HepG2 (cell line): ENCODE measurements at regions not wholly inside any gene's neighbourhood (a gene's known extent, or its start where the extent isn't known, plus 50 kb on each side); places are given as distances from the start of the nearest gene placed in this dataset.

Experiments used
- ATAC-seq: fragments of 200-7000 bp; cut with Tn5 transposase; 3 replicates; pipeline ENCODE4 v1.9.1; 2020; ENCODE audit warnings: mild to moderate bottlenecking, moderate library complexity
- BruUV-seq: library from RNA; stranded (reverse); fragments of 400-500 nt; replicated peaks from 2 replicates; lab custom pipeline; 2021; lab: Mats Ljungman, UMichigan
- CTCF ChIA-PET: fragments of 300-600 bp; formaldehyde crosslinking; extraction: SDS; loops from one replicate; lab custom pipeline; 2021; ENCODE audit warnings: low total read pairs, inconsistent platforms, low intra/inter-chr PET ratio; lab: Yijun Ruan, JAX
- POLR2A ChIA-PET: fragments of 350-600 bp; sonication (Branson Sonifier 250); formaldehyde crosslinking; loops from one replicate; lab custom pipeline; 2020; ENCODE audit warnings: antibody characterized with exemption, inconsistent platforms; lab: Yijun Ruan, JAX
- DNase-seq: peaks from one replicate; pipeline ENCODE4 v3.0.0-alpha.2; 2015; ENCODE audit warnings: low spot score
- FAIRE-seq: peaks from 3 replicates; lab custom pipeline; 2011; peaks lifted over from hg19 to GRCh38; lab: Jason Lieb, UNC
- H2AFZ ChIP-seq: one replicate; pipeline ENCODE4 v1.6.1; 2011; ENCODE audit warnings: low read length, inconsistent platforms
- H3K27ac ChIP-seq: fragments of 300-600 bp; 3 replicates; pipeline ENCODE4 v1.8.0; 2011; ENCODE audit warnings: mixed run types, mild to moderate bottlenecking, mixed read lengths, low read length, inconsistent platforms; ENCODE audit not compliant: insufficient read depth; ENCODE audit errors: extremely low read length
- H3K27me3 ChIP-seq, 2 experiments: fragments of 200-600 bp in 1 of 2; 2 replicates in 1 of 2; 3 replicates in 1 of 2; pipeline versions ENCODE4 v1.6.0 to v1.8.0; 2011; ENCODE audit warnings: low read length in 2 of 2, mild to moderate bottlenecking in 2 of 2, moderate library complexity in 2 of 2, inconsistent platforms in 1 of 2; ENCODE audit not compliant: insufficient read depth in 2 of 2, control insufficient read depth in 1 of 2
- H3K36me3 ChIP-seq, 2 experiments: fragments of 200-600 bp in 1 of 2; replicated peaks in 1 of 2; 2 replicates in 1 of 2; 3 replicates in 1 of 2; pipeline versions ENCODE4 v1.5.1 to v1.8.0; 2011; ENCODE audit warnings: low read length in 2 of 2, inconsistent platforms in 1 of 2; ENCODE audit not compliant: insufficient read depth in 2 of 2, control insufficient read depth in 1 of 2
- H3K4me1 ChIP-seq: 2 replicates; pipeline ENCODE4 v1.5.1; 2012; ENCODE audit warnings: low read length, inconsistent platforms; ENCODE audit not compliant: insufficient read depth
- H3K4me2 ChIP-seq: 2 replicates; pipeline ENCODE4 v1.6.0; 2011; ENCODE audit warnings: low read depth, low read length, inconsistent platforms
- H3K4me3 ChIP-seq, 3 experiments: fragments of 200-600 bp in 1 of 3; sonication (generic), shearing (Covaris generic) in 1 of 3; replicated peaks in 1 of 3; 2 replicates each; pipeline ENCODE4 v1.5.1; 2011 to 2016; ENCODE audit warnings: low read length in 3 of 3, inconsistent platforms in 2 of 3, low read depth in 2 of 3, mild to moderate bottlenecking in 2 of 3, control low read depth in 1 of 3, mixed read lengths in 1 of 3; ENCODE audit not compliant: insufficient read depth in 1 of 3
- H3K79me2 ChIP-seq: one replicate; pipeline ENCODE4 v1.6.1; 2011; ENCODE audit warnings: low read length, inconsistent platforms; ENCODE audit not compliant: insufficient read depth
- H3K9ac ChIP-seq: 2 replicates; pipeline ENCODE4 v1.6.0; 2011; ENCODE audit warnings: mild to moderate bottlenecking, low read depth, low read length, inconsistent platforms; ENCODE audit not compliant: insufficient read depth
- H3K9me3 ChIP-seq: 2 replicates; pipeline ENCODE4 v1.5.1; 2012; ENCODE audit warnings: mild to moderate bottlenecking, low read length
- H4K20me1 ChIP-seq: 2 replicates; pipeline ENCODE4 v1.6.0; 2011; ENCODE audit warnings: inconsistent platforms, mild to moderate bottlenecking, low read length, moderate library complexity; ENCODE audit not compliant: insufficient read depth
- CENPT ChIP-seq: sonication (generic); formaldehyde crosslinking; IDR thresholded peaks from 2 replicates; pipeline ENCODE4 v1.8.0; 2022; ENCODE audit warnings: low read depth, mild to moderate bottlenecking, moderate library complexity, missing genetic modification reagents
- EP300 ChIP-seq, 3 experiments: sonication (generic) in 1 of 3; formaldehyde crosslinking in 1 of 3; IDR thresholded peaks; 2 replicates each; pipeline versions ENCODE4 v1.5.1 to v1.6.1; 2011 to 2020; ENCODE audit warnings: low read depth in 2 of 3, low read length in 2 of 3, borderline replicate concordance in 1 of 3, improper control_type of control experiment in 1 of 3, mild to moderate bottlenecking in 1 of 3, missing genetic modification reagents in 1 of 3, moderate library complexity in 1 of 3
- GATAD2A ChIP-seq: IDR thresholded peaks from 2 replicates; pipeline ENCODE4 v1.6.1; 2016
- HHEX ChIP-seq: IDR thresholded peaks from 2 replicates; pipeline ENCODE4 v1.6.1; 2016; ENCODE audit warnings: control low read depth
- HMGA1 ChIP-seq: sonication (generic); formaldehyde crosslinking; conservative IDR thresholded peaks from 2 replicates; pipeline ENCODE4 v1.4.0; 2020; ENCODE audit warnings: missing genetic modification reagents
- HNRNPLL ChIP-seq: fragments of 200-400 bp; formaldehyde crosslinking; IDR thresholded peaks from 2 replicates; pipeline ENCODE4 v1.6.1; 2017; ENCODE audit warnings: mild to moderate bottlenecking, low read depth, low read length; ENCODE audit not compliant: poor library complexity, severe bottlenecking
- KDM5B ChIP-seq: sonication (generic); formaldehyde crosslinking; IDR thresholded peaks from 2 replicates; pipeline ENCODE4 v1.4.0; 2020; ENCODE audit warnings: missing genetic modification reagents, mild to moderate bottlenecking, borderline replicate concordance
- NFKB2 ChIP-seq: sonication (generic); formaldehyde crosslinking; IDR thresholded peaks from 2 replicates; pipeline ENCODE4 v1.4.0; 2020; ENCODE audit warnings: missing genetic modification reagents, borderline replicate concordance
- RCOR2 ChIP-seq: IDR thresholded peaks from 2 replicates; pipeline ENCODE4 v1.6.1; 2016; ENCODE audit warnings: missing biosample characterization, missing genetic modification reagents
- RFXAP ChIP-seq: sonication (generic); formaldehyde crosslinking; IDR thresholded peaks from 2 replicates; pipeline ENCODE4 v1.4.0; 2020; ENCODE audit warnings: missing genetic modification reagents, borderline replicate concordance
- STAT5B ChIP-seq: sonication (generic); formaldehyde crosslinking; IDR thresholded peaks from 2 replicates; pipeline ENCODE4 v1.4.0; 2020; ENCODE audit warnings: missing genetic modification reagents
- TOPORS ChIP-seq: sonication (generic); formaldehyde crosslinking; IDR thresholded peaks from 2 replicates; pipeline ENCODE4 v1.8.0; 2023; ENCODE audit warnings: mild to moderate bottlenecking, missing genetic modification reagents
- TP53 ChIP-seq: sonication (generic); formaldehyde crosslinking; conservative IDR thresholded peaks from 2 replicates; pipeline ENCODE4 v1.4.0; 2020; ENCODE audit warnings: missing genetic modification reagents
- XBP1 ChIP-seq: sonication (generic); formaldehyde crosslinking; IDR thresholded peaks from 2 replicates; pipeline ENCODE4 v1.5.0; 2020; ENCODE audit warnings: missing genetic modification reagents
- ZBTB33 ChIP-seq: sonication (generic); formaldehyde crosslinking; IDR thresholded peaks from 2 replicates; pipeline ENCODE4 v1.4.0; 2020; ENCODE audit warnings: missing genetic modification reagents
- ZFP90 ChIP-seq: sonication (generic); formaldehyde crosslinking; IDR thresholded peaks from 2 replicates; pipeline ENCODE4 v1.8.0; 2022; ENCODE audit warnings: missing genetic modification reagents, mild to moderate bottlenecking, inconsistent platforms, borderline replicate concordance
- ZNF207 ChIP-seq: fragments of 450-650 bp; IDR thresholded peaks from 2 replicates; pipeline ENCODE4 v1.6.1; 2016; ENCODE audit warnings: antibody characterized with exemption, borderline replicate concordance
- ZNF275 ChIP-seq: sonication (generic); formaldehyde crosslinking; IDR thresholded peaks from 2 replicates; pipeline ENCODE4 v1.8.0; 2022; ENCODE audit warnings: missing genetic modification reagents, mild to moderate bottlenecking, inconsistent platforms, borderline replicate concordance
- ZNF335 ChIP-seq: sonication (generic); formaldehyde crosslinking; IDR thresholded peaks from 2 replicates; pipeline ENCODE4 v1.4.0; 2020; ENCODE audit warnings: missing genetic modification reagents
- ZNF414 ChIP-seq: sonication (generic); formaldehyde crosslinking; IDR thresholded peaks from 2 replicates; pipeline ENCODE4 v1.5.0; 2020; ENCODE audit warnings: missing genetic modification reagents
- ZNF563 ChIP-seq: sonication (generic); formaldehyde crosslinking; IDR thresholded peaks from 2 replicates; pipeline ENCODE4 v1.8.0; 2022; ENCODE audit warnings: mild to moderate bottlenecking, moderate library complexity, missing genetic modification reagents
- ZNF619 ChIP-seq: sonication (generic); formaldehyde crosslinking; IDR thresholded peaks from 2 replicates; pipeline ENCODE4 v1.4.0; 2020; ENCODE audit warnings: mild to moderate bottlenecking, missing genetic modification reagents
- ZNF7 ChIP-seq: IDR thresholded peaks from 2 replicates; pipeline ENCODE4 v1.6.1; 2016; ENCODE audit warnings: missing biosample characterization, missing genetic modification reagents
- ZZZ3 ChIP-seq: sonication (generic); formaldehyde crosslinking; IDR thresholded peaks from 2 replicates; pipeline ENCODE4 v1.4.0; 2020; ENCODE audit warnings: missing genetic modification reagents, mild to moderate bottlenecking, borderline replicate concordance
- WGBS: methylation state at CpG from one replicate; pipeline ENCODE4 v1.1.6; 2017; ENCODE audit warnings: low lambda C conversion rate; 5-methylcytosine and 5-hydroxymethylcytosine counted together
- in situ Hi-C: cut with HindIII; loops from 2 replicates; pipeline ENCODE4 v1.10.0; 2017; ENCODE audit warnings: low pct_unique_long_range_greater_than_20kb; ENCODE audit not compliant: extremely low pct_ligation_motif_present
- intact Hi-C: fragments of 100-400 bp; cut with micrococcal nuclease; formaldehyde crosslinking; loops from one replicate; pipeline ENCODE4 v1.10.0; 2022; ENCODE audit not compliant: unreplicated experiment

- TF ChIP-seq KDM5B (0 out of 2 replicates have a peak, but pooled peaks have one; percentile 35), TOPORS (CRISPR knock-in tag) (no peak), NFKB2 (CRISPR knock-in tag) (no peak), ZBTB33 (CRISPR knock-in tag) (0 out of 2 replicates have a peak, but pooled peaks have one; percentile 25), EP300 (IDR thresholded peaks at IDR 0.05; ENCODE audit: low read depth in 2 of 2, low read length in 2 of 2) (no peak), EP300 (CRISPR knock-in tag; IDR thresholded peaks at IDR 0.05; ENCODE audit: borderline replicate concordance) (no peak), ZNF414 (CRISPR knock-in tag) (no peak), CENPT (no peak), HMGA1 (no peak), HNRNPLL (peak; percentile 40)
These were observed 98.9 kb upstream of the UBASH3B start (continued) for GRCh38 chr11:122556605-122557004.

- WGBS: 29% methylated on average over 3 of the region's 3 CpGs
- no peak overlapping the region for H3K27ac ChIP-seq
- no peaks in the 10 kb centered on the region; a peak in 1 of 5 replicates for H3K27me3 ChIP-seq
- FAIRE-seq (no peak), ATAC-seq (no peak), DNase-seq (no peak)
- POLR2A ChIA-PET: no interaction called here
- no peaks in the 10 kb centered on the region for H3K4me1 ChIP-seq
- CTCF ChIA-PET: no interaction called here
- BruUV-seq: no TSS peak
- H3K9ac ChIP-seq: no peak overlapping the region
- H3K36me3 ChIP-seq: no peaks in the 10 kb centered on the region
- H4K20me1 ChIP-seq: no peaks in the 10 kb centered on the region
- no peaks in the 10 kb centered on the region for H3K79me2 ChIP-seq
- H2AFZ ChIP-seq: no peak overlapping the region
- H3K4me3 ChIP-seq: no peak overlapping the region
- in situ Hi-C loops: no loop called here
- no peak overlapping the region for H3K4me2 ChIP-seq
- intact Hi-C loops: no loop called here
- H3K9me3 ChIP-seq: peaks cover 26% of the 10 kb centered on the region
- TF ChIP-seq ZFP90 (CRISPR knock-in tag) (no peak), ZNF207 (no peak), ZNF619 (CRISPR knock-in tag) (no peak), XBP1 (CRISPR knock-in tag) (no peak), GATAD2A (CRISPR knock-in tag) (no peak), ZNF335 (CRISPR knock-in tag) (no peak), RFXAP (CRISPR knock-in tag) (no peak), STAT5B (no peak), ZNF275 (CRISPR knock-in tag) (no peak), RCOR2 (no peak), ZZZ3 (no peak), HHEX (CRISPR knock-in tag) (no peak), CENPT (no peak), TP53 (CRISPR knock-in tag) (no peak), ZNF7 (CRISPR knock-in tag) (no peak), ZNF563 (CRISPR knock-in tag) (no peak)
These were observed 117.5 kb upstream of the UBASH3B start for GRCh38 chr11:122538060-122538459.
